MCF 10A (cell line): ENCODE measurements at regions not wholly inside any gene's neighbourhood (a gene's known extent, or its start where the extent isn't known, plus 50 kb on each side); places are given as distances from the start of the nearest gene placed in this dataset.

Experiments
- BruUV-seq: library from RNA; stranded (reverse); fragments of 400-500 nt; replicated peaks from 2 replicates; lab custom pipeline; 2021; lab: Mats Ljungman, UMichigan
- CTCF ChIA-PET: fragments of 300-600 bp; sonication (Branson Sonifier 250); formaldehyde crosslinking; extraction: SDS; loops from one replicate; lab custom pipeline; 2021; ENCODE audit warnings: antibody characterized with exemption, inconsistent platforms; lab: Yijun Ruan, JAX
- POLR2A ChIA-PET: fragments of 300-600, 350-650 bp; sonication (Branson Sonifier 250); formaldehyde crosslinking; extraction: SDS; loops from one replicate; lab custom pipeline; 2020; ENCODE audit warnings: antibody characterized with exemption, inconsistent platforms; lab: Yijun Ruan, JAX
- DNase-seq: peaks from one replicate; pipeline ENCODE4 v3.0.0-alpha.2; 2018; ENCODE audit not compliant: unreplicated experiment
- H3K27ac Mint-ChIP-seq: one replicate; pipeline ENCODE4 v1.8.0; 2022; ENCODE audit warnings: mild to moderate bottlenecking, low read depth, mixed read lengths; ENCODE audit not compliant: unreplicated experiment
- H3K27me3 Mint-ChIP-seq: one replicate; pipeline ENCODE4 v1.8.0; 2022; ENCODE audit warnings: mixed read lengths; ENCODE audit not compliant: insufficient read depth, unreplicated experiment
- H3K36me3 Mint-ChIP-seq: one replicate; pipeline ENCODE4 v1.8.0; 2022; ENCODE audit warnings: mild to moderate bottlenecking, moderate library complexity, mixed read lengths; ENCODE audit not compliant: insufficient read depth, unreplicated experiment
- H3K4me1 Mint-ChIP-seq: one replicate; pipeline ENCODE4 v1.8.0; 2022; ENCODE audit warnings: mixed read lengths; ENCODE audit not compliant: insufficient read depth, unreplicated experiment
- H3K4me3 Mint-ChIP-seq: one replicate; pipeline ENCODE4 v1.8.0; 2022; ENCODE audit warnings: mild to moderate bottlenecking, moderate library complexity, mixed read lengths; ENCODE audit not compliant: unreplicated experiment
- H3K9me3 Mint-ChIP-seq: one replicate; pipeline ENCODE4 v1.8.0; 2022; ENCODE audit warnings: mixed read lengths; ENCODE audit not compliant: unreplicated experiment
- CTCF ChIP-seq: fragments of 200-600 bp; IDR thresholded peaks from one replicate; pipeline ENCODE4 v1.8.0; 2022; ENCODE audit warnings: antibody characterized with exemption, mild to moderate bottlenecking; ENCODE audit not compliant: unreplicated experiment
- intact Hi-C: fragments of 100-400 bp; cut with micrococcal nuclease; formaldehyde crosslinking; loops from 2 replicates; pipeline ENCODE4 v1.14.1; 2022

- BruUV-seq = no TSS peak
- H3K27me3 Mint-ChIP-seq = no peaks in the 10 kb centered on the region
- no peaks in the 10 kb centered on the region for H3K36me3 Mint-ChIP-seq
- ChIA-PET CTCF (no interaction called here), POLR2A (no interaction called here)
- intact Hi-C loops = no loop called here
- DNase-seq = no peak
- H3K27ac Mint-ChIP-seq = no peak overlapping the region
- peaks cover 9% of the 10 kb centered on the region for H3K4me1 Mint-ChIP-seq
- no peak for TF ChIP-seq CTCF
- H3K4me3 Mint-ChIP-seq = no peak overlapping the region
- H3K9me3 Mint-ChIP-seq = no peaks in the 10 kb centered on the region
Observed at GRCh38 chr17:69961501-69962145, 113.4 kb upstream of the KCNJ16 start.

- POLR2A ChIA-PET = no interaction called here
- DNase-seq = no peak
- no peak overlapping the region for H3K27ac Mint-ChIP-seq
- intact Hi-C loops = no loop called here
- no peaks in the 10 kb centered on the region for H3K27me3 Mint-ChIP-seq
- no TSS peak for BruUV-seq
- CTCF ChIA-PET = no interaction called here
- peaks cover 9% of the 10 kb centered on the region for H3K4me1 Mint-ChIP-seq
- TF ChIP-seq CTCF = no peak
- H3K4me3 Mint-ChIP-seq = no peak overlapping the region
- H3K9me3 Mint-ChIP-seq = no peaks in the 10 kb centered on the region
- H3K36me3 Mint-ChIP-seq = no peaks in the 10 kb centered on the region
Observed at GRCh38 chr17:69962436-69962995, 112.5 kb upstream of the KCNJ16 start.

GRCh38 chr17:69967910-69968411, 107.1 kb upstream of the KCNJ16 start:
- POLR2A ChIA-PET = no interaction called here
- Mint-ChIP-seq H3K36me3 (no peaks in the 10 kb centered on the region), H3K27ac (no peak overlapping the region), H3K4me1 (no peaks in the 10 kb centered on the region), H3K9me3 (no peaks in the 10 kb centered on the region), H3K4me3 (no peak overlapping the region), H3K27me3 (no peaks in the 10 kb centered on the region)
- DNase-seq = no peak
- CTCF ChIA-PET = no interaction called here
- intact Hi-C loops = no loop called here
- no TSS peak for BruUV-seq
- no peak for TF ChIP-seq CTCF

- Mint-ChIP-seq H3K9me3 (peaks cover 14% of the 10 kb centered on the region), H3K36me3 (no peaks in the 10 kb centered on the region), H3K27me3 (no peaks in the 10 kb centered on the region), H3K27ac (no peak overlapping the region), H3K4me3 (no peak overlapping the region), H3K4me1 (no peaks in the 10 kb centered on the region)
- BruUV-seq = no TSS peak
- intact Hi-C loops = no loop called here
- ChIA-PET CTCF (no interaction called here), POLR2A (interaction anchor here (0.6 to 1.0 kb wide), 2 partner anchors 9 to 53 kb away, joined by 3 read pairs; no protein-coding TSS in a partner anchor)
- DNase-seq = no peak
- no peak for TF ChIP-seq CTCF
Observed at GRCh38 chr17:69969897-69970296, 105.1 kb upstream of the KCNJ16 start.
